WTC11 (cell line): ENCODE measurements at regions not wholly inside any gene's neighbourhood (a gene's known extent, or its start where the extent isn't known, plus 50 kb on each side); places are given as distances from the start of the nearest gene placed in this dataset.

Experiments
- CBFB ChIP-seq: sonication (generic); formaldehyde crosslinking; IDR thresholded peaks from 2 replicates; pipeline ENCODE4 v1.8.1; 2022; ENCODE audit warnings: mild to moderate bottlenecking, low read depth, missing genetic modification reagents
- TEAD1 ChIP-seq: sonication (generic); formaldehyde crosslinking; IDR thresholded peaks from 2 replicates; pipeline ENCODE4 v1.8.0; 2022; ENCODE audit warnings: mild to moderate bottlenecking, missing genetic modification reagents
- TF ChIP-seq, protein P1 (sequence below): sonication (generic); formaldehyde crosslinking; IDR thresholded peaks from 2 replicates; pipeline ENCODE4 v1.8.0; 2022; ENCODE audit warnings: mild to moderate bottlenecking, missing genetic modification reagents
- TF ChIP-seq, protein P2 (sequence below): fragments of 200-600 bp; IDR thresholded peaks from 2 replicates; pipeline ENCODE4 v1.8.0; 2022; ENCODE audit warnings: antibody characterized with exemption
- TF ChIP-seq, protein P3 (sequence below): sonication (generic); formaldehyde crosslinking; IDR thresholded peaks from 2 replicates; pipeline ENCODE4 v1.8.1; 2023; ENCODE audit warnings: mild to moderate bottlenecking, missing genetic modification reagents
- TF ChIP-seq, protein P4 (sequence below): sonication (generic); formaldehyde crosslinking; IDR thresholded peaks from 2 replicates; pipeline ENCODE4 v1.8.1; 2023; ENCODE audit warnings: mild to moderate bottlenecking, missing genetic modification reagents, moderate library complexity

DNA sequence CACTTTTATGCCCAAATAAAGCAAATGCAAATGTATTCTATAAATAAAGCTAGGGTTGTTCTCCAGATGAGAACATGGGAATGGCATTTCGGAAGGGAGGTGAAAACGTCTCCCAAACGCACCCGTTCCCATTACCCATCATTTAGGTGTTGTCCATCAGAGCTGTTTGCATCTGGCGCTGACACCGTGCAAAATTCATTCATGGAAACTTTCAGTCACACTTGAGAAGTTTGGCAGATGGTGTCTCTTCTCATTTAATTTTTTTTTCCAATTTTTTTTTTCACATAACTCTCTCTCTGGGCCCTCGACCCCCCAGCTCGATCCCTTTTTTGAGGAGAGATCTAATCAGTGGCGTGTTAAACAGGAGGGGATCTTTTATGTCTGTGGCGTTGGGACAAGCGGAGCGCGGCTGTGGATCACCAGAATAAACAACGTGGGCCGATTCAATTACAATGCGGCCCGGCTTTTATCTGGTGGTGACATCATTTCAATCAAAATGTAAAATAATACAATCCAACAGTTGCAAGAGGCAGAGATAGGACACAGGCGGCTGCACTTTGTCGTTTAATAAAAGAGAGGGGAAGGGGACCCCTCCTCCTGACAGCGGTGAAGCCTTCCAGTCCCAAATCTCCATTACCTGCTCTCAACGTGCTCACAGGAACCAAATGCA is 246.1 kb upstream of the IRX4 start:
- TF ChIP-seq, protein P1, sequence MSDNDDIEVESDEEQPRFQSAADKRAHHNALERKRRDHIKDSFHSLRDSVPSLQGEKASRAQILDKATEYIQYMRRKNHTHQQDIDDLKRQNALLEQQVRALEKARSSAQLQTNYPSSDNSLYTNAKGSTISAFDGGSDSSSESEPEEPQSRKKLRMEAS (CRISPR knock-in tag) = no peak
- TF ChIP-seq TEAD1 (CRISPR knock-in tag) (no peak), CBFB (CRISPR knock-in tag) (no peak)
- TF ChIP-seq, protein P2, sequence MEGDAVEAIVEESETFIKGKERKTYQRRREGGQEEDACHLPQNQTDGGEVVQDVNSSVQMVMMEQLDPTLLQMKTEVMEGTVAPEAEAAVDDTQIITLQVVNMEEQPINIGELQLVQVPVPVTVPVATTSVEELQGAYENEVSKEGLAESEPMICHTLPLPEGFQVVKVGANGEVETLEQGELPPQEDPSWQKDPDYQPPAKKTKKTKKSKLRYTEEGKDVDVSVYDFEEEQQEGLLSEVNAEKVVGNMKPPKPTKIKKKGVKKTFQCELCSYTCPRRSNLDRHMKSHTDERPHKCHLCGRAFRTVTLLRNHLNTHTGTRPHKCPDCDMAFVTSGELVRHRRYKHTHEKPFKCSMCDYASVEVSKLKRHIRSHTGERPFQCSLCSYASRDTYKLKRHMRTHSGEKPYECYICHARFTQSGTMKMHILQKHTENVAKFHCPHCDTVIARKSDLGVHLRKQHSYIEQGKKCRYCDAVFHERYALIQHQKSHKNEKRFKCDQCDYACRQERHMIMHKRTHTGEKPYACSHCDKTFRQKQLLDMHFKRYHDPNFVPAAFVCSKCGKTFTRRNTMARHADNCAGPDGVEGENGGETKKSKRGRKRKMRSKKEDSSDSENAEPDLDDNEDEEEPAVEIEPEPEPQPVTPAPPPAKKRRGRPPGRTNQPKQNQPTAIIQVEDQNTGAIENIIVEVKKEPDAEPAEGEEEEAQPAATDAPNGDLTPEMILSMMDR = no peak
- TF ChIP-seq, protein P3, sequence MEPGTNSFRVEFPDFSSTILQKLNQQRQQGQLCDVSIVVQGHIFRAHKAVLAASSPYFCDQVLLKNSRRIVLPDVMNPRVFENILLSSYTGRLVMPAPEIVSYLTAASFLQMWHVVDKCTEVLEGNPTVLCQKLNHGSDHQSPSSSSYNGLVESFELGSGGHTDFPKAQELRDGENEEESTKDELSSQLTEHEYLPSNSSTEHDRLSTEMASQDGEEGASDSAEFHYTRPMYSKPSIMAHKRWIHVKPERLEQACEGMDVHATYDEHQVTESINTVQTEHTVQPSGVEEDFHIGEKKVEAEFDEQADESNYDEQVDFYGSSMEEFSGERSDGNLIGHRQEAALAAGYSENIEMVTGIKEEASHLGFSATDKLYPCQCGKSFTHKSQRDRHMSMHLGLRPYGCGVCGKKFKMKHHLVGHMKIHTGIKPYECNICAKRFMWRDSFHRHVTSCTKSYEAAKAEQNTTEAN (CRISPR knock-in tag) = no peak
- TF ChIP-seq, protein P4, sequence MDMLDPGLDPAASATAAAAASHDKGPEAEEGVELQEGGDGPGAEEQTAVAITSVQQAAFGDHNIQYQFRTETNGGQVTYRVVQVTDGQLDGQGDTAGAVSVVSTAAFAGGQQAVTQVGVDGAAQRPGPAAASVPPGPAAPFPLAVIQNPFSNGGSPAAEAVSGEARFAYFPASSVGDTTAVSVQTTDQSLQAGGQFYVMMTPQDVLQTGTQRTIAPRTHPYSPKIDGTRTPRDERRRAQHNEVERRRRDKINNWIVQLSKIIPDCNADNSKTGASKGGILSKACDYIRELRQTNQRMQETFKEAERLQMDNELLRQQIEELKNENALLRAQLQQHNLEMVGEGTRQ = no peak
